Right lung (tissue), 2 donors: ENCODE measurements at regions not wholly inside any gene's neighbourhood (a gene's known extent, or its start where the extent isn't known, plus 50 kb on each side); places are given as distances from the start of the nearest gene placed in this dataset.
A peak's percentile ranks its signal among the peaks of the same experiment; 100 is the strongest.

ENCODE experiments used
- DNase-seq, 2 donors: peaks; one replicate each; pipeline ENCODE4 v3.0.0-alpha.2; 2013

GRCh38 chr2:198231562-198231961, 427.2 kb downstream of the PLCL1 start:
- no peak for DNase-seq

- peak; percentile 10 to 34 for DNase-seq
Measured at GRCh38 chr2:198220763-198221610, 416.6 kb downstream of the PLCL1 start.

GRCh38 chr2:198219292-198219691, 414.9 kb downstream of the PLCL1 start:
- no peak for DNase-seq

- no peak for DNase-seq
Measured at GRCh38 chr2:198214114-198214596, 409.8 kb downstream of the PLCL1 start.

- no peak for DNase-seq
Measured at GRCh38 chr2:198213253-198213652, 408.9 kb downstream of the PLCL1 start.

- no peak for DNase-seq
Measured at GRCh38 chr2:198211706-198212105, 407.3 kb downstream of the PLCL1 start.

- DNase-seq, result no peak
Measured at GRCh38 chr2:198203336-198204069, 399.1 kb downstream of the PLCL1 start.
